Loucy (cell line): ENCODE measurements at regions not wholly inside any gene's neighbourhood (a gene's known extent, or its start where the extent isn't known, plus 50 kb on each side); places are given as distances from the start of the nearest gene placed in this dataset.

Experiments
- H2AFZ ChIP-seq: fragments of 200-600 bp; sonication (generic); 2 replicates; pipeline ENCODE4 v1.6.0; 2016; ENCODE audit warnings: antibody characterized with exemption, mild to moderate bottlenecking, low read length, moderate library complexity
- H3F3A ChIP-seq: fragments of 200-600 bp; 2 replicates; pipeline ENCODE4 v1.6.0; 2016; ENCODE audit warnings: antibody characterized with exemption, low read depth, mild to moderate bottlenecking
- H3K27me3 ChIP-seq: fragments of 200-600 bp; sonication (generic); 2 replicates; pipeline ENCODE4 v1.6.1; 2014; ENCODE audit warnings: low read length, mild to moderate bottlenecking; ENCODE audit not compliant: insufficient read depth, poor library complexity, severe bottlenecking
- H3K36me3 ChIP-seq: fragments of 200-600 bp; sonication (generic); 2 replicates; pipeline ENCODE4 v1.6.1; 2016; ENCODE audit warnings: low read length; ENCODE audit not compliant: insufficient read depth
- H3K4me1 ChIP-seq: fragments of 200-600 bp; sonication (generic); 2 replicates; pipeline ENCODE4 v1.5.1; 2014; ENCODE audit warnings: low read length, mild to moderate bottlenecking; ENCODE audit not compliant: insufficient read depth, poor library complexity, severe bottlenecking
- H3K4me2 ChIP-seq: fragments of 200-600 bp; sonication (generic); 2 replicates; pipeline ENCODE4 v1.6.0; 2014; ENCODE audit warnings: antibody characterized with exemption, low read length, low read depth, mild to moderate bottlenecking; ENCODE audit not compliant: poor library complexity, severe bottlenecking
- H3K4me3 ChIP-seq: fragments of 200-600 bp; sonication (generic); 2 replicates; pipeline ENCODE4 v1.5.1; 2014; ENCODE audit warnings: low read length, mild to moderate bottlenecking, mixed read lengths; ENCODE audit not compliant: poor library complexity, severe bottlenecking
- H3K79me2 ChIP-seq: fragments of 200-600 bp; sonication (generic); 2 replicates; pipeline ENCODE4 v1.6.1; 2014; ENCODE audit warnings: low read length; ENCODE audit not compliant: insufficient read depth
- H3K9ac ChIP-seq: fragments of 200-600 bp; sonication (generic); 2 replicates; pipeline ENCODE4 v1.6.0; 2014; ENCODE audit warnings: mild to moderate bottlenecking, low read depth, low read length, moderate library complexity; ENCODE audit not compliant: poor library complexity, severe bottlenecking
- H3K9me2 ChIP-seq: fragments of 200-600 bp; sonication (generic); replicated peaks from 2 replicates; pipeline ENCODE4 v1.6.1; 2016; ENCODE audit warnings: low read depth, low read length, mixed read lengths
- H3K9me3 ChIP-seq: fragments of 200-600 bp; sonication (generic); 2 replicates; pipeline ENCODE4 v1.6.1; 2014; ENCODE audit warnings: mild to moderate bottlenecking, antibody characterized with exemption, low read length, low read depth; ENCODE audit not compliant: insufficient read depth
- H4K20me1 ChIP-seq: fragments of 200-600 bp; sonication (generic); 2 replicates; pipeline ENCODE4 v1.6.0; 2014; ENCODE audit warnings: antibody characterized with exemption, low read length, mild to moderate bottlenecking; ENCODE audit not compliant: insufficient read depth, poor library complexity, severe bottlenecking
- EZH2phosphoT487 ChIP-seq: fragments of 200-600 bp; IDR thresholded peaks from 2 replicates; pipeline ENCODE4 v1.6.1; 2018; ENCODE audit warnings: antibody characterized with exemption, mild to moderate bottlenecking, moderate library complexity, borderline replicate concordance
- TF ChIP-seq, protein P1 (sequence below): fragments of 200-600 bp; sonication (generic); conservative IDR thresholded peaks from 2 replicates; pipeline ENCODE4 v1.5.1; 2014; ENCODE audit warnings: mild to moderate bottlenecking, antibody characterized with exemption, low read length

DNA sequence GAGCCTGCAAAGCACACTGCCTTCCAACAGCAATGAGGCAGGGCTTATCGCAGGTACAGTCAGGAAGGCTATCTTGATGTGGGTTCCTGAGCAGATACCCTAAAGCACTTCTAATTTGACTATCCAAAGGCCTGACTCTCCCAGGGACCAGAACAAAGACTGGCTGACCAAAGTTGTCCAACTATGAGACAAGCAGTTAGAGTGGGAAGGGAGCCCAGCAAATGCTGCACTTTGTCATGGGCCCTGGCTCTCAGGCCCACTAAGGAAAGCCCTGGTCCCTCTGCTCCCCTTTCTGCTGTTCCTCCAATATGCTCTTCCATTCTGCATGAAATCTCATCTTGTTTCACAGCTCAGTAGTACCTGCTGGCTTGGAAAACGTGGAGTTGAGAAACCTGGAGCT is 391.0 kb downstream of the RAB28 start:
- H3K4me2 ChIP-seq: no peak overlapping the region
- no peaks in the 10 kb centered on the region for H3F3A ChIP-seq
- no peak overlapping the region for H2AFZ ChIP-seq
- no peaks in the 10 kb centered on the region for H4K20me1 ChIP-seq
- no peaks in the 10 kb centered on the region for H3K36me3 ChIP-seq
- no peak overlapping the region for H3K4me3 ChIP-seq
- no peaks in the 10 kb centered on the region for H3K9me2 ChIP-seq
- H3K9me3 ChIP-seq: no peaks in the 10 kb centered on the region
- H3K27me3 ChIP-seq: no peaks in the 10 kb centered on the region
- H3K79me2 ChIP-seq: no peaks in the 10 kb centered on the region
- H3K4me1 ChIP-seq: no peaks in the 10 kb centered on the region
- TF ChIP-seq EZH2phosphoT487: no peak
- TF ChIP-seq, protein P1, sequence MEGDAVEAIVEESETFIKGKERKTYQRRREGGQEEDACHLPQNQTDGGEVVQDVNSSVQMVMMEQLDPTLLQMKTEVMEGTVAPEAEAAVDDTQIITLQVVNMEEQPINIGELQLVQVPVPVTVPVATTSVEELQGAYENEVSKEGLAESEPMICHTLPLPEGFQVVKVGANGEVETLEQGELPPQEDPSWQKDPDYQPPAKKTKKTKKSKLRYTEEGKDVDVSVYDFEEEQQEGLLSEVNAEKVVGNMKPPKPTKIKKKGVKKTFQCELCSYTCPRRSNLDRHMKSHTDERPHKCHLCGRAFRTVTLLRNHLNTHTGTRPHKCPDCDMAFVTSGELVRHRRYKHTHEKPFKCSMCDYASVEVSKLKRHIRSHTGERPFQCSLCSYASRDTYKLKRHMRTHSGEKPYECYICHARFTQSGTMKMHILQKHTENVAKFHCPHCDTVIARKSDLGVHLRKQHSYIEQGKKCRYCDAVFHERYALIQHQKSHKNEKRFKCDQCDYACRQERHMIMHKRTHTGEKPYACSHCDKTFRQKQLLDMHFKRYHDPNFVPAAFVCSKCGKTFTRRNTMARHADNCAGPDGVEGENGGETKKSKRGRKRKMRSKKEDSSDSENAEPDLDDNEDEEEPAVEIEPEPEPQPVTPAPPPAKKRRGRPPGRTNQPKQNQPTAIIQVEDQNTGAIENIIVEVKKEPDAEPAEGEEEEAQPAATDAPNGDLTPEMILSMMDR: no peak
- no peak overlapping the region for H3K9ac ChIP-seq

GRCh38 chr4:13092702-13093101 is 391.4 kb downstream of the RAB28 start:
- no peak for TF ChIP-seq EZH2phosphoT487
- TF ChIP-seq, protein P1: no peak
- Histone ChIP-seq H4K20me1 (no peaks in the 10 kb centered on the region), H3K4me3 (no peak overlapping the region), H3K4me2 (no peak overlapping the region), H2AFZ (no peak overlapping the region), H3K36me3 (no peaks in the 10 kb centered on the region), H3F3A (no peaks in the 10 kb centered on the region), H3K27me3 (no peaks in the 10 kb centered on the region), H3K9me3 (no peaks in the 10 kb centered on the region), H3K9ac (no peak overlapping the region), H3K79me2 (no peaks in the 10 kb centered on the region), H3K9me2 (no peaks in the 10 kb centered on the region), H3K4me1 (no peaks in the 10 kb centered on the region)

GRCh38 chr4:13089659-13089998 is 394.5 kb downstream of the RAB28 start:
- Histone ChIP-seq H3K79me2 (no peaks in the 10 kb centered on the region), H3K4me3 (no peak overlapping the region), H2AFZ (no peak overlapping the region), H3K9me2 (no peaks in the 10 kb centered on the region), H3K27me3 (no peaks in the 10 kb centered on the region), H3F3A (no peaks in the 10 kb centered on the region), H4K20me1 (no peaks in the 10 kb centered on the region), H3K9me3 (no peaks in the 10 kb centered on the region), H3K4me1 (no peaks in the 10 kb centered on the region), H3K4me2 (no peak overlapping the region), H3K9ac (no peak overlapping the region), H3K36me3 (no peaks in the 10 kb centered on the region)
- no peak for TF ChIP-seq EZH2phosphoT487
- TF ChIP-seq, protein P1: no peak
